HG02973 (cell line): ENCODE measurements at regions not wholly inside any gene's neighbourhood (a gene's known extent, or its start where the extent isn't known, plus 50 kb on each side); places are given as distances from the start of the nearest gene placed in this dataset.

Experiments
- ATAC-seq: cut with Tn5 transposase; IDR thresholded peaks from one replicate; pipeline ENCODE4 v1.9.1; 2021; ENCODE audit warnings: moderate library complexity; ENCODE audit not compliant: unreplicated experiment

DNA sequence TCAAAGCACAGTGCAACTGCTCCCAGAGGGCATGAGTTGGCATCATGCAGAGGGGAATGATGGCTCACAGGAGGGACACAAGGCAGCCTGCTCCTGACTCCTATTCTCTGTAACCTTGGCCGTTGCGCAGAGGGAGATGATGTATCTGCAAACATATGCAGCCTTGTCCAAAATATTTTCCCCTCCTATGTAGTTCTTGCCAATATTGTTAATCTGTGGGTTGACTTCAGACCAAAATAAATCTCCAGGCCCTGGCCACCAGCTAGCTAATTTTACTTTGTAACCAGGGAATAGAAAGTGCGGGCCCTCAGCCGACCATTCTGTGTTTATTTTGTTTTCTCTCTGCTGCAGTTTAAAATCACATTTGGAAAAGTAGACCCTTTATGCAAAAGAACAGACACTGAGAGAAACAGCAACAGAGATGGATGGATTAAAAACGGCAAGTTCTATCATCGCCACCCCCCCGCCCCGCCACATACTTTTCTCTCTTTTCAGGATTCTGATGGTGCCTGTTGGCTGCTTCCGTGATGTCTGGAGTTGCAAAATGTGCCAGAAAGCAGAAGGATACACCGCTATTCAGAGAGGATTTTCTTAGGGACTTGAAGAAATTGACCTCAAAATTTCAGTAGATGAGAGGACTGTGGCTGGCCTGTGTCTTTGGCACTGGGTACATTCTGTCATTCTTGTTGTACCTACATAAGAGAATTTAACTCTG, 185.3 kb upstream of the BCOR start:
- ATAC-seq, result no peak

DNA sequence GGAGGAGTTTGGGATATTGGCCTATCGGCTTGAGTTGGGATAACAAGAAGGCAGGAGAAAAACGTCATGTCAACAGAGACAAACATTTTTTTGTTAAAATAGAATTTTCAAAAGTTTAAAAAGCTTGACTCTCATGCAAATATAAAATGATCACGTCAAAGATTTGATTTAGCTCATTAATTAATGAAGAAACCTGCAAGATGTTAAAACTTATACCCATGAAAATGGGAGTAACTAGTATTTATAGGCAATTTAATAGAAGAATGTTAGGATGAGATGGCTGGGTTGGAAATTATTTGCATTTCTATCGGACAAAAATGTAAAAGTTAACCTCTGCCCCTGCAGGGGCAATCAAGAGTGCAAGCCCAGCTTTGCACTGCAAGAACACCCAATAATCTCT, 184.6 kb upstream of the BCOR start:
- ATAC-seq, result no peak

DNA sequence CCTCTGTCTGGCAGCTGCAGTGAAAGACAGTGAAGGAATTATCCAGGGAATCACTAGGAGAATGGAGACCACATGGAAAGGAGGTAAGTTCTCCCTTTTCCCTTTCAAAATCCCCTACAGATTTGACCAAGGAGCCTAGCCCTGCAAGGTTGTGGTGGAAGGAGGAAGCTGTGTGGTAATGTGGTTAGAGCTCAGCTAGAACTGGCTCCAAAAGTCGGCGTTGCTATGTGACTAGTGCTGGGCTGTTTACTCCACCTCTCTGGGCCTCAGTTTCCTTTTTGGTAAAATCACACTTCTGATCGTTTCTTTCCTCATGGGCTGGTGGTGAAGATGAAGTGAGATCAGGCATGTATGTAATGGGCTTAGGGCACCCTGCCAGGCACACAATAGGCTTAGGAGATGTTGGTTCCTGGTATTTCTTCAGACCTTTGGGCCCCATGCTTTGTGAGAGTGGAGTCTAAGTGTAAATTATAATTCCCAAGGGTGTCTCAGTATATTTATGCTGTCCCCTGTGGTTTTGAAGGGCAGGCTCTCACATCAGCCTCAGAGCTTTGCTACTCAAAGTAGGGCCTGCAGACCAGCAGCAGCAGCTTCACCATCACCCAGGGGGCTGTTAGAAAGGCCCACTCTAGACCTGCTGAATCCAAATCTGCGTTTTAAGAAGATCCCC, 183.7 kb upstream of the BCOR start:
- ATAC-seq, result no peak

DNA sequence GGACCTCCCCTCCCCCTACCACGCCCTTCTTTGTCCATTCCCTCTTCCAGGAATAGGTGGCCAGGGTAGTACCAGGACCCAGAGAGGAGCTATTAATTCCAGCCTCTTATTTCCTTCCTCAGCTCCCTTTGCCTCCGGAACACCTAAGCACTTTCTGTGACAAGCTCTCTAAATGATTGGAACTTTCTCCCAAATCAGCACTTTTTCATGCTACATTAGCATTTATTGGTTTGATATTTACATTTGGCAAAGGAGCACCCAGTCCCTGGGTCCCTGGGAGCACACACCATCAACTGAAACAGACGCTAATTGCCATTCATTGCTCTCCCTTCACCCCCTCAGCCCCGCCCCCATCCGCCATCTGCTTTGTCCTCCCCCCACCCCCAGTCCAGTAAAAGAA, 182.0 kb upstream of the BCOR start:
- ATAC-seq, result no peak

DNA sequence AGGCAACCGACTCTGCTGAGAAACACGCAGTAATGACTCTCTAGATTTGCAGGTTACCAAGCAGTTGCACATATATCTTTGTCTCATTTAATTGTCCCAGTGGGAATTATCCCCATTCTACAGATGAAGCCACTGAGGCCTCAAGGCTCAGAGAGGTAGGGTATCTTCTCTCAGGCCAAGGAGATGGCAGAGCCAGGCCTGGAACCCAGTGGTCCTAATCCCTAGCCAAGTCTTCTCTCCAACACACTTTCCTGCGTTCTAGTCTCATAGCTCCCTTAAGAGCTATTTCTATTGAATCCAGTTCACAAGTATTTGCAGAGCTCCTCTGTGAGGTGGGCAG, 181.3 kb upstream of the BCOR start:
- no peak for ATAC-seq

DNA sequence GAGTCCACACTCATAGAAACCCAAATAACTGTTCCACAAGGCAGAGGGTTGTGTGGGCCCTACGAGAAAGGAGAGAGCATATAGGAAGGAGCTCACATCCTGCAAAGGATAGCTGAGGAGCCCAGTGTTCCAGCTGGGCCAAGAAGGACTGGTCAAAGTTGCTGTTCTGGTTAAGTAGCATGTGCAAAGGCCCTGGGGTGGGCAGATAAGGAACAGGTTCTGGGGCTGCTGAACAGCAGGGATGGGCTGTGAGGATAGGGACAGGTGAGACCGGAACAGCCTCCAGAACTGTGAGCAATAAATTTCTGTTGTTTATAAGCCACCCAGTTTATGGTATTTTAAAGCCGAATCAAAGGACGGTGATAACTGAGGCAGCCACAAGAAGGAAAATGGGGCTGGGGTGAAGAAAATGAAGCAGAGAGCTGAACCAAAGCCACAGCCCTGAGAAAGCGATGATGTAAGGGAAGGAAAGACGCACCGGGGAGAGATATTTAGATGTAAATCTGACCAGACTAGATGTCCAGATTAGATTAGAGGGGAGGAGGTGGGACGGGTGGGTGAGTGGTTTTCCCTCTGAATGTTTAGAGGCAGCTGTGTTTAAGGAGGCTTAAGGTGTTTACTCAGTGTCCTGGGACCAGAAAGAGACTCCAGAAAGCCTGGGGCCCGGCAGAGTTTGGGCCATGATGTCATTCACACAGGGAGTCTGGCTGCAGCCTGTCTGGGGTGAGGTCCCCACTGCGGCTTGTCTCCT, 180.8 kb upstream of the BCOR start:
- no peak for ATAC-seq

DNA sequence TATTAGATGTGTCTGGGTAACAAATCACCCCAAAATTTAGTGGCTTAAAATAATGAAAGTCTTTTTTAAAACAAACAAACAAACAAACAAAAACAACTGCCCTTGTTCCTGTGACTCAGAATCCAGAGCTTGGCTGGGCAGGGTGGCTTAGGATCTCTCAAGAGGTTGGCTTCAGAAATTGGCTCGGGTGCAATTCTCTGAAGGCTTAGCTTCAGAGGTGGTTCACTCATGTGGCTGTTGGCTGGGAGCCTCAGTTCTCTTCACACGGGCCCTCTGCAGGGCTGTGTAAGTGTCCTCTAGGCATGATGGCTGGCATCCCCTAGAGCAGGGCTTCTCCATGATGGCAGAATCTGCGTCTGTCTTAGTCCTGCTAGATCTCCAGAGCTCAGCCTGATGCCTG, 179.9 kb upstream of the BCOR start:
- no peak for ATAC-seq

DNA sequence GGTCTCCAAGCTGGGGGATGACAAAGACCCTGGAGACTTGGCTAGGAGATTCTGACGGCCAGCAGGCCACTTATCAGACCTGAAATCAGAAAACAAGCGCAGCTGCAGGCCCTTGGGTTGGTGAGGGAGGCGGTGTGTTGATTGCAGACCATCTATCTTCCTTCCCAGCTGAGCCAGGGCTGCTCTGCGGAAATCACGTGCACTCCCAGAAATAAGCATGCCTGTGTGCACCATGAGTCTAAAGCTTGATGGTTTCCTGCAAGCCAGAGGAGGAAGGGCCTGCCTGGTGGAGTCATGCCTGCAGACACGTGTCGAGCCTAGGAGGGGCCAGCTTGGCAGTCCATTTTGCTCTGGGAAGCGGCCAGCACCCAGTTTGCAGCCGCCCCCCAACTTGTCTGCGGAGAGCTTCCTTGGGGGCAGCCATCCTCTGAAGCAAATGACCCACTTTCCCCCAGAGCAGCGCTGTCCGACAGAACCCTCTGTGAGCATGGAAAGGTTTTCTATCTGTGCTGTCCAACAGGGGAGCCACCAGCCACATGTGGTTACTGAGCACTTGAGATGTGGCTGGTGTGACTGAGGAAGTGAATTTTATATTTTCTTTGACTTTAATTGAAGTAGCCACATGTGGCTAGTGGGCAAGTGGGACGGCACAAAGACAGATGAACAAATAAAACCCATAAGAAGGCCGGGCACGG, 175.7 kb upstream of the BCOR start:
- ATAC-seq, result no peak

DNA sequence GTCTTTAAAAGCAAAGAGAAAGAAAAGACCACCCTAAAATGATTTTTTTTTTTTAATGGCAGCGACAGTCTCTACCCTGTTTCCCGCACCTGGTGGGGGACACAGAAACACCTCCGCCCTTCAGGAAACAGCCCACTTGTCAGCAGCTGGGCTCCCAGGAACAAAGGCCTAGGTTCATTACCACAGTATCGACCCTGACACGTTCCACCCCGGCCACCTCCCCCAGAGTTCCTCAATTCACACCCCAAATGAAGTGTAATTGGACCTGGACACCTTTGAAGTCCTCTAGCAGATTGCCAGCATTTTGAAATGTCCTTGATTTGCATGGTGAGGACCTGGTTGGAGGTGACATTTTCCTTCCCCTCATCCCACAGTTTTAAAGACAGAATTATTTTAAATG, 175.0 kb upstream of the BCOR start:
- no peak for ATAC-seq

DNA sequence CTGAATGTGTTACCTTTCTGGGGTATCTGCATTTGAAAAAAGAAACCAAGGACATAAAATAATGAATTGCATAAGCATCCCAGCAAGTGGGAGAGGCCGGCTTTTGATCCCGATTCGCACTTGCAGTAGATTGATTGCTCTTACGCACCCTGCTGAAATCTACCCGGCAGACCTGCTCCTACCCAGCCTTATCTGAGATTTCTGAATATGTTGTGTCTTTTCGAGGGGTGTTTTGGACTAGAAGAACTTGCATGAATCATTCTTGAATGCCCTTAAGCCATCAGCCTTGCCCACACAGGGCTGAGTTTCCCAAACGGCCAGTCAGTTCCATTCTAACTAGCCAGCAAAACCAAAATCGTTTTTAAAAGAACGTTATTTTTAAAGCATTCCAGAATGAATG, 174.4 kb upstream of the BCOR start:
- ATAC-seq, result no peak

DNA sequence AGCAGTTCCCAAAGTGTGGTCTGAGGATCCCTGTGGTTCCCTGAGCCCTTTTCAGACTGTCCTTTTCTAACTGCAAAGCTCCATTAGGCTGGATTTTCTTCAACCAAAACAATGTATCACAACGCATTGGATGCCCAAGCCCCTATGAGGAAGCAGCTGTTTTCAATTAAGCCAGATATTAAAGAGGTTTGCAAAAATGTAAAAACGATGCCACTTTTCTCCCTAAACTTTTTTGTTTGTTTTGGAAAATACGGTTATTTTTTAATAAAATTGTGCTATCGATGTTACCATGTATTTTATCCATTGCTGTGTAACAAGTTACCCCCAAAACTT, 170.4 kb upstream of the BCOR start:
- no peak for ATAC-seq

DNA sequence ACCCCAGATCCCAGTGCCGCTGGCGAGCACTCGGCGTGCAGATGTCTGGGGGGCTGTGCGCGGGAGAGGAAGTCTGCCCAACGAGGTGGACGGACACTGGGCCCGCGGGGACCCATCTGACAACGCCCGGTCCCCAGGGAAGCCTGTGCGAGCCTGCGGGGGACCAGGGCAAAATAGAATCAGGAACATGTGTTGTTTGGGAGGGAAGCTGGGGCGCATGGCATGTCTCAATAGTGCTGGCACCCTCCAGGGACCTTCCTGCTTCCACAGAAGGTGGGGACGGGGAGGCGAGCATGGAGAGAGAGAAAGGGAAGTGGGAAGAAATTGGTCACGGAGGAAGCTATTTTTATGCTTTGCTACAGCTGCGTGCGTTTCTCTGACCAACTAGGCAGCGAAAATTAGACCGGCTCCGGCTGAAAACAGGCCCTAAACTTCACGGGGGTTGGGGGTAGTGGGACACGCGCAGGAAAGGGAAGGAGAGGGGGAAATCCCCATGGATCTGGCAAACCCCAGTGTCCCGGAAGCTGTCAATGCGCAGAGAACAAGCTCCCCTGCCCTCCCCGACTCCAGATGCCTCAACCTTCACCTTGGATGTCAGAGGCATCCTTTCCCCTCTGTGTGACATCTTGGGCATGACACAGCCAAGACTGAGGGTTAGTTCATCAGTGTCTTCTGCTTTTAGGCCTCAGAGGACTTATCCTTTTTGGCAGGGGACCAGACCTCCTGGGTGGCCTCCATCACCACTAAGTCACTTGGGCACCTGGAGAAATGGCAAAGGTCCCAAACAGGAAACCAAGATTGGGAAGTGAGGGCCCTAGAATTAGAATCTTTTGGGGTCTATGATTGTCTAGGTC, 169.8 kb upstream of the BCOR start:
- ATAC-seq, result no peak

DNA sequence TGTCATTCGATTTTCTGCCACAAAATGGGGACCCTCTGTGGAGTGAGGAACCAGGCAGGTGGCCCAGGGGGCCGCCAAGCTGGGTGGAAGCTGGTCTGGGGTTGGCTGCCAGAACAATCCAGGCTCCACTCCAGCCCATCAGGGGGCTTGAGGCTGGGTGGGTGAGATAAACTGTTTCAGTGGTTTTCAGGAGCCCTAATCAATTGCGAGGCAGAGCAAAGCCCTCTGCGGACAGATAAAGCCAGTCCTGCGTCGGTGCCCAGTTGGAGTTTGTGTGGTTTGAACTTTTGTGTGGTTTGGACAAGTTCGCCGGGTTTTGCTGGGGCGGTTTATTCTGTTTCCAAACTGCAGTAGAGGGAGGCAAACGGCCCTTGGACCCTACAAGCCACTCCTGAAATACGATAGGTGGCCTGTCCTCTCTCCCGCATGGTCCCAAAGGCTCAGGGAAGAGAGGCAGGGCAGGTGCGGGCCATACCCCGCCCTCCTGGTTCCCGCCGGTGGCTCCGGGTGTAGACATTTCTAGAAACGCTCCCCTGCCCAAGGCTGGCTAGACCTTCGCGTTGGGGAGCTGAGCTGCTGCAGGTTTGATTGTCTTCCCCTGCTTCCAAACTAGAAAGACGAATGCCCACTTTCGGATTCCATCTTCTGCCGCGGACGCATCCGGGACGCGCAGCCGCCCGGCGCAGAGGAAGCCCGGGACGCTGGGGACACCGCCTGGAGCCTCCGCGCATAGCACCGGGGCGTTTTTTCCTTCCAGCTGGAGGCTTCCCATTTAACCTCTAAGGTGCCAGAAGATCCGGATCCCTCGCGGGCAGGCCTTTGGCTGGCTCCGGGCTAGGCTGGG, 169.0 kb upstream of the BCOR start:
- no peak for ATAC-seq

DNA sequence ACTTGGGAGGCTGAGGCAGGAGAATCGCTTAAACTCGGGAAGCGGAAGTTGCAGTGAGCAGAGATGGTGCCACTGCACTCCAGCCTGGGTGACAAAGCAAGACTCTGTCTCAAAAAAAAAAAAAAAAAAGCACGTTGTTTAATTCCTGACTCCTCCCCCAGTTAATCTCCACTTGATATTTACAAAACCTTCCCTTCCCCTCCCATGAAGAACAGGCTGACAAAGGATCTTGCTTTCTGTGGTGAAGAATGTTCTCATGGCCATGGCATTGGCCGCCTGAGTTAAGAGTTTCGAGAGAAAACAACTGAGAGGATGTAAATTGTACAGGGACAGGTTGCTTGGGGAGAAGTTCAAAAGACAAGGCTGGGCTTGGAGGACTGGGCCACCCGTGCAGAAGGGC, 168.2 kb upstream of the BCOR start:
- no peak for ATAC-seq

DNA sequence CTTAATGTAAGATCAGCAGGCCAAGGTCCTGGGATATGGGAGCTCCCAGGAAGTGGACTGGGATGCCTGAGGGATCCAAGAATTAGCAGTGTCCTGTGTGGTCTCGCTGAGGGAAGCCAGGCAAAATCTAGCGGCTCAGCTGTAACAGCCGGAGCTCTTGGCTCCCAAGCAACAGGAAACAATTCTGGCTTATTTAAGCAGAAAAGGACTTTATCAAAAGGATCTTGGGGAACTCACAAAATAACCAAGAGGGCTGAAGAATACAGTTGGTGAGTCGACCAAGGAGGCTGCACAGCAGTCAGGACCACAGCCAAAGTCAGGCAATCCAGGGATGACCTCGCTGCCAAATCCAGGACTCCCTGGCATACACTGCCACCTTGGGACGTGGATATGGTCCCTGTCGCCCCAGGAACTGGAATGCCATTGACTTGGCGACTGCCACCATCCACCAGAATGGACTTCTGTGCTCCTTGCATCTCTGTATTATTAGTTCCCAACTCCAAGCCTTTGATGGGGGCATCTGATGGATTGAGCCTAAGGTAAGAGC, 165.3 kb upstream of the BCOR start:
- ATAC-seq, result no peak

DNA sequence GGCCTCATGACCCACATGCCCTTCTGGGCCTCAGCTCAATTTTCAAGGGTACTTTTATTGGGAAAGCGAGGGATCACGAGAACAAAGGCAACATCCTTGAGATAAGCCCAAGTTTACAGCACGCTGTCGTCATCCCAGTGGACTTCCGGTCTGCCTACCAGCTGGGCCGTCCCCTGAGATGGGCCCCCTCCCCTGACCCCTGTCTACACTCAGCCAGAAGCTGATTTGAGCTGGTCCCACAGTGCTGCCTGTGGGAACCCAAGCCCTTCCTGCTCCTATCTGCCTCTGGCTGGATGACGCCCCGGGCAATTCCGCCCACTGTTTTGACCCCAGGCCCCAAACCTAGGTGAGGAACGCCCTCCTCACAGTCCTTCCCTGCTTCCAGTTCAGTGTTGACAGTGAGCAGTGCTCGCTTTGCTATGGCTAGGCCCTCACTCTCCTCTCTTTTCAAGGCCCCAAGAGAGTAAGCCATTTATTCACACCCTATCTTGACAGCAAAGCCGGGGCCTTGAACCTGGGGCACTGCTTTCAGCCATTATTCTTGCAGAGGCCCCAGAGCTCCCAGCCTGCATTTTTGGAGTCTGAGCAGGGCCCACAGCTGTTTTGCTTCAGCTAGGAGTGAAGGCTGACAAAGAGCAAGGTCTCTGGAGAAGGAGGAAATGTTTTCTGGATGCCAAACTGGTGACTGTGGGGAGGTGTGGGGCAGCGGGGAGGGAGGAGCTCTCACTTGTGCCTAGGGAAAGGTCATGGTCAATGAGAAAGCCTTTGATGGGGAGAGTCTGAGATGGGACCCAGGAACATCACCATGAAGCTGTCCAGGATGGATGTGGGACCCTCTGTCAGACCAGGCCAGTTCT, 164.6 kb upstream of the BCOR start:
- ATAC-seq, result no peak

DNA sequence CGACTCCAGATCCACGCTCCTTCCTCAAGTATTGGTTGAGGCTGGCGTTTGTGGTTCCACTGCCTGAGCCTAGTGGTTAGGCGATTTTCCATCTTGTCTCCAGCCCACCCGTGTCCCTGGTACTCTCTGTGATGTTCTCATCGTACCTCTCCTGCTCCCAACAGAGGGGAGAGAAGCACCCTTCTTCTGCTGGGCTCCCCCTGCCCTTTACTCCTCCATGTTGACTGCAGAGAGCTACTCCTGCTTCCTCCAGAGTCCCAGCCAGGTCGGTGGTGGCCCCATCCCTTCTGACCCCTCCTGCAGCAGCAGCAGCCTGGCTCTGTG, 164.0 kb upstream of the BCOR start:
- no peak for ATAC-seq

DNA sequence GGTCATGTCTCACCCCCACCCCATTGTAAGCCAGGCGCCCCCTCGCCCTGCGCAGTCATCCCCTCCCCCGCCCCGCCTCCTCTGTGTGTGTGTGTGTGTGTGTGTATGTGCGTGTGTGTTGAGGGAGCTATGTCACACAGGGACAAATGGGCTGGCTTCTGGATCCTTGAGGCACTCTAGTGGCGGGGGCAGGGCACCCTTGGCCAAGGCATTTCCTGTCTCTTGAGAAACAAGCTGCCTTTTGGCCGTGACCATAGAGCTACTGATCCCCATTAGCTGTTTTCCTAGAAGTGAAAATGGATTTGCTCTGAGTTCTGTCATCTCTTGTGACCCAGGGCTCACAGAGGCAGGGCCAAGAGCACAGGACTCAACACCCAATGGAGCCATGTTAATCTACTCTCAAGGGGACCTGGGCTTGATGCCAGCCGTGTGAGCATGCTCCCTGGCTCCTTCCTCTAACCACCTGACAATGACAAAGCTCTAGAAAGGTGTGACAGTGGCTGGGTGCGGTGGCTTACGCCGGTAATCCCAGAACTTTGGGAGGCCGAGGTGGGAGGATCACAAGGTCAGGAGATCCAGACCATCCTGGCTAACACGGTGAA, 162.5 kb upstream of the BCOR start:
- ATAC-seq, result no peak

DNA sequence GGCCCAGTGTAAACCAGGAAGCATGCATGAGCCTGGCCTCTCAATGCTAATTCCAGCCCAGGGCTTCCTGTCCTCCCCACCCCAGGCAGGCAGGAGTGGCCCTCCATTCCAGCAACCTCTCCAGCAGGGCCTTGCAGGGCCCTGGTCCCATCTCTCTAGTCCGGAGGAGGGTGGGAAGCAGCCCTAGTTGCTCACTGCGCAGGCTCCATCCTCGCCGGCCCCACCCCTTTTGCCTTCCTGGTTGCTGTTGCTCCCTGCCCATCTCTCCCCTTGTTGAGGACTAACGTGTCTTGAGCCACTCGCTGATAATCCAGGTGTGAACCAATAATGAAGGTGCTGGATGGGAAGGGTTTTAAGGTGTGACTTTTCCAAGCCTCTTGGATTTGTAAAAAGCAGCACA, 161.2 kb upstream of the BCOR start:
- no peak for ATAC-seq
